Smooth muscle cell of the brain vasculature (primary cell): ENCODE measurements at regions not wholly inside any gene's neighbourhood (a gene's known extent, or its start where the extent isn't known, plus 50 kb on each side); places are given as distances from the start of the nearest gene placed in this dataset.

Experiments used
- DNase-seq: peaks from one replicate; pipeline ENCODE4 v3.0.0-alpha.2; 2012; ENCODE audit warnings: low read depth, low spot score

DNA sequence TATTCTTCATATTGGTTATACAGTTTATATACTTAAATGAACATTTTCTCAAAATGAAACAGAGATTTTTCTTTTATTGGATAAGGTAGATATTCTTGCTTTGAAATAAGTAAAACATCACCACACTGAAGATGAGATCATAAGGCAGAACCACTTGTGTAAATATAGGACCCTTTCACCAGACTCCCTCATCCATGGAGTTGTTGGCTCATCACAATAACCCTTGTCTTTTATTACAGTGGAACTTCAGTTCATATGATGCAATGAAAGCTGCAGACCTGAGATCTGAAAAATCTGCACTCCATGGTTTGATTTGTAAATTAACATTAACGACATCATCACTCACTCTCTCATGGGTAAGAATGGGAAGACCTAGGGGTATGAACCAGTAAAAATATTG, 51.9 kb upstream of the DBX2 start:
- DNase-seq: no peak

DNA sequence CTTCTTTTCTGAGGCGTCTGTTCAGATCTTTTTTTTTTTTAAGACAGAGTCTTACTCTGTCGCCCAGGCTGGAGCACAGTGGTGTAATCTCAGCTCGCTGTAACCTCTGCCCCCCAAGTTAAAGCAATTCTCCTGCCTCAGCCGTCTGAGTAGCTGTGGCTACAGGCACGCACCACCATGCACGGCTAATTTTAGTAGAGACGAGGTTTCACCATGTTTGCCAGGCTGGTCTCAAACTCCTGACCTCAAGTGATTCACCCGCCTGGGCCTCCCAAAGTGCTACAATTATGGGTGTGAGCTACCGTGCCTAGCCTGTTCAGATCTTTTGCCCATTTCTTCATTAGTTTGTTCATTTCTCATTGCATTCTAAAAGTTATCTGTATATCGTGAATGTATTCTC, 55.1 kb upstream of the DBX2 start:
- DNase-seq: no peak

DNA sequence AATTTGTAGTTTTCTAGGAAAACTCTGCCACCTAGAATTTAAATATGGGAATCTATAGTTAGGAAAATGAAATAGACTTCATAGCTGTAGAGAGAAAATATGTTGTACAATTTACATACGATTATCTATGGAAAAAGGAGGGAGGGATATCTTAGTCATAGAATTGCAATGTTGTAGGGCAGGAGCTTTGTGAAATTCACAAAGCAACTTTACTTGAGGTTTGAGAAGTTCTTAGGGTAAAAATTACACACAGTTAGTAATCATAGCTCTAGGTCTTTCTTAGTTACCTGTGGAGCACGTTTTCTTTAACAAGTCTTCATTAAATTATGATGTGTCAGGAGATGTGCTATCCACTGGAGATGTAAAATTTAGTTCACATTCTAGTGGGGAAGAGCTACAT, 61.4 kb upstream of the DBX2 start:
- DNase-seq: no peak

DNA sequence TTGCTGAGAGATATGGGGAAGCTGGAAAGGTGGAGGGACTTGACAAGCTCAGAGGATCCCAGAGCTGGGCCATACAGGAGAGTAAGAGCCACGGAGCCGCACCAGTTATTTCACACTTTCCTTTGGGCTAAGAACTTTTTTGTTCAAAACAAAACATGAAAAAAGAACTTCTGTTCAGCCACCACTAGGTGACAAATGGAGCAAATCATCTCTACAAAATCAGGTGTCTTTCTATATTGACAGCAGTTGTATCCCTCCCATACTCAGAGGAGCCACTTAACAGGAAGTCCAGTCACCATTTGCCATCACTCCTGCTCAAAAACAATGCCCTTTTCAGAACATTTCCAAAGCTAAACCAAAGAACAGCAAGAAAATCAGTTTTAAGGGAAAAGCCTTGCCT, 70.3 kb upstream of the DBX2 start:
- no peak for DNase-seq

DNA sequence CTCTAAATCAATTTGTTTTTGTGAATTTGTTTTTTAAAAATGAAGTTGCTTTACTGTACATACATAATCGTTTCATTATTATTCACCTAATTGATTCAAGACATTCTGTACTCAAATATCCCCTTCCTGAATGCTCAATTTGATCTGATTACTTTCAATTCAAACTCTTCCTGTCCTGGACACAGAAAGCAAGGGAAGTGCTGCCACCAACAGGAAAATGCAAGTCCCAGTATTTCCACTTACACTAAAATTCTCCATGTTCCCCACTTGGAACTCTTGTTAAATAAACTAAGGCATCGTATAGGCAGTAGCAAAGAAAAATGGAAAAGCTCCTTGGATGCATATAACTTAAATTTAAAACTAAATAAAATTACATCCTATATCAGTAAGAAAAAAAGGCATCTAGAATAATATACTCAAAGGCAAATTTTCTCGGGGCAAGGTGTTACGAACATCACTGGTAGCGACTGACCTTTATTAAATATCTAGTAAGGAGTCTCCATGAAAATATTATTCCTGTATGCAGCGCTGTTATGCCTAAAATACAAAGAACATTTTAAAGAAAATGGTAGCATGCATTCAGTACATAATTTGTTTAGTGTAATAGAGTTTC, 72.0 kb upstream of the DBX2 start:
- peak; percentile 9 for DNase-seq

DNA sequence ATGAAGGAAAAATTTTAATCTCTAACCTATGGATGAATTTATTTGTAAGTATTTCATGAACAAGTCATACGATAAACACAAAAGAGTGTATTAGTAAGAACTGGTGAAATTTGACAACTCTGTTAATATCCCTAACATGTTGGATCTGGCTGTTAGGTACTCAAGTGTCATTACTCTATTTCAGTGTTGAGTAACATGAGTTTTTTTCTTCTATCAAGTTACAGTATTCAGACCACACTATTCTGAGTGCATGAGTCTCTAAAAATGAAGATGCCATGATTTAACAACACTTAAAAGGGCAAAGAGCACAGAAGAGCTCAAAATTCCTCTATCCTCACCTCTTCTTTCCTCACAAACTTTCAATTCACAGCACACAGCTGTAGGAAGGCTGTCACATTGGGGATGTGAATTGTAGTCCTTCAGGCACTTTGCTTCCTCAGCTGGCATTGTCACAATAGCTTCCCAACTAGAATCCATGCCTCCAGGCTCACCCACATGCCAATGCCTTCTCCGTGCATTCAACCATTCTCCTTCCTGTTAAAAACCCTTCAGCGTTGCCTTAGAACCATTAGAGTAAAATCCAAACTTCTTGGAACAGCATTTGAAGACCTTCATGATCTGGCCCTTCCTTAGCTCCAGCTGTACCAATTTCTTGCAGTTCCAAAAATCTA, 73.7 kb upstream of the DBX2 start:
- DNase-seq: no peak

DNA sequence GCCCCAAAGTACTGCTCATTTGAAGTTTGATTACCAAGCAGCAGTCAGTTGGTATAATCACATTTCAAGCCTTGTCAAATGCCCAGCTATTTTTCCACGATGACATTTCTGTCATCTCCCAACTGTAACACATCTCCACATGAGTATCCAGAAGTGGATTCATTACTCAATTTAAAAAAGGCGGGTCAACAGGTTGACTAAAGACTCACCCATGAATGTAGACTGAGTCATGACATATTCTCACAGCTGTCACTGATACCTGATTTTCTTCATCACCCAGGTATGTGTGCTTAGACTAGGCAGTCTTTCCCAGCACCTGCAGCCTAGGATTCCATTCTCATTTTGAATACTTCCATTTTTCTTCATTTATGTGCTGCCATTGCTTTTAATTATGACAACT, 75.1 kb upstream of the DBX2 start:
- no peak for DNase-seq

DNA sequence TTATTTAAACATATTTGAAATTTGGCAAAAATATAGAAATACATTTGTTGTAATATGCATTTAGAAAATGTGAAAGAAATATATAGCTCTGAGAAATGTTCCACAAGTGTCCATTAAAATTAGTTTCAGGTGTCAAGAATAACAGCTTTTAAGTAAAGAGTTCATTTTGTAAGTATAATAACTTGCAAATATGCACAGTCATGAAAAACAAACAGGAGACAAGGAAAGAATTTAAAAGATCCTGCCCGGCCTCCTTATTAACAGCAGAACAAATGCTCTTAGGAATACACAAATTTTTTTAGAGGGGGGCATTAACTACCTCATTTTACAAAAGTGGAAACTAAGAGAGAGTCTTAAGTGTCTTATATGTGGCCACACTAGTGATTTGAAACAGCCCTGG, 77.7 kb upstream of the DBX2 start:
- DNase-seq: no peak

DNA sequence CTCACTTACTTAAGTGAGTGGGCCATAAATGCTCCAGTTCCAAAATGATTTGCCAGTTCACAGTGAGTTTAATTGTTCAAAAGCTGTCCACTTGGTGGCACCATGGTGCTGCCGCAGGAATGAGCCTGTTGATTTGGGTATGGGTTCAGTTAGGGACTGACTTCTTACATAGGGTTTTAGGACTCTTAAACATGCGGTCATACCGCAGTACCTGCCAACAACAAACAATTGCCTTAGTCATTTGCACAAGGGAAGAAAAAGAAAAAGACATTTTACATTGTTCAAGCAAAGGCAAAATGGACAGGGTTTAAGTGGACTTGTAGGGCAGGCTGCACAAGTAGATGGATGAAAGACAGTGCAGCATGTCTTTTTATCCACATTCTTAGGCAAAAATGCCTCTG, 80.0 kb upstream of the DBX2 start:
- DNase-seq: peak; percentile 4

DNA sequence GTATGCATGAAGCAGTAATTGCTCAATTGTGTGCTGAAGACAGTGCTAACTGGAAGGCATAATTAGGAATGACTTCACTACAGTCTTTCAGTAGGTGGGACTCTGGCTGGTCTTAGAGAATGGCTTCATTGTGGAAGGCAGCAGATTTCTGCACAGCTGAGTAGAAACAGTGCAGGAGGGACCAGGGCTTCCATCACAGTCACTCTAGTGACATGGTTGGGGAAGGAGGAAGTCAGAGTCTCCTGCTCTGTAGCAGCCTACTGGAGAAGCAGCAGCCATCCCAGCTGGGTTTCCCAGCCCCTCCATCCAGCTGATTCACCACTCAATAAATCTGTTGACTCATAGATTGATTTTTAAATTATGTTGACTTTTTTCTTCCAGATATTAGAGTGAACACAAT, 80.6 kb upstream of the DBX2 start:
- DNase-seq: no peak

DNA sequence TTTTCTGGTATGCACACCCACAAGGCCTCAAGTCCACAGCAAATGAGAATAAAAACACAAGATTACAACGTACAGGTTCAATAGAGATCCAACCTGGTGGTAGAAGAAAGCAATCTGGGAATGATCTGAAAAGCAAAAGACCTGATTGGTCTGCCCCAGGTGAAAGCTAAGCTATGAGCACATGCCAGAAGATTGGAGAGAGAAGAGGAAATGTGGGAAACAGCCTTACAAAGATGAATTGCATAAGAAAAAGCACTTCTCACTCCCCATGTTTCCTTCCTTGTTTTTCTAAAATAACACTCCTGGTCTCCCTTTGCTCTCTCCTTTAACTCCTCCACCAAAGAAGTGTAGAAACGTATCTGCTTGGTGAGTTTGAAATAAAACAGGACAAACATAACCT, 77.3 kb upstream of the ANO6 start:
- DNase-seq: no peak

DNA sequence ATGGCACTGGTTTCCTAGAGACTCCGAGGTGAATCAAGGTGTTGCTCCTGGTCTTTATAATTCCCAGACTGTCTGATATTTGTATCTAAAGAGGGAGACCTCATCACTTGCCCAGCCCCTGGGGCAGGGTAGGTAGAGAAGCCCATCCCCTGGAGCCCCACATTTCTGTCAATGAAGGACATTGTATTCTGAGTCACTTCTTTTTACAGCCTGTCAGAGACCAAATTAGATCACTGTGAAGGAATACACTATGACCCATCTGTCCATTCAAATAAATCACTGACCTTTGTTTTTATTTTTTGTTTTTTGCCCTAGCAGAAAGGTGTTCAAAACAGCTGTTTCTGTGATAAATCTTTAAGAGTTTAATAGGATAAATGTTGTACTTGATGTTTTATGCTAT, 67.9 kb upstream of the ANO6 start:
- DNase-seq: no peak

DNA sequence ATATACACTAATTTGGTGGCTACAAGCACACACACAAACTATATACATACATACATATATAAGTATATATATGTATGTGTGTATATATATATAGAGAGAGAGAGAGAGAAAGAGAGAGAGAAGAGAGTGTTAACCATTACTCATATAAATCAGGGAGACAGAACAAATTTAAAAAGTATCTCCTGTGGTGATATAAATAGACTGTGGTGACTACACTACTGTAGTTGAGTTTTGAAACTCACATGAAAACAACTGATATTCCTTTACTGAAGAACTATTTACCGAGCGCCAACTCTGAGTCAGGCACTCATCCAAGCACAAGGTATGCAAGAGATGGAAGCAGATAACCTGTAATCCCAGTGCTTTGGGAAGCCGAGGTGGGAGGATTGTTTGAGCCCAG, 67.3 kb upstream of the ANO6 start:
- no peak for DNase-seq

DNA sequence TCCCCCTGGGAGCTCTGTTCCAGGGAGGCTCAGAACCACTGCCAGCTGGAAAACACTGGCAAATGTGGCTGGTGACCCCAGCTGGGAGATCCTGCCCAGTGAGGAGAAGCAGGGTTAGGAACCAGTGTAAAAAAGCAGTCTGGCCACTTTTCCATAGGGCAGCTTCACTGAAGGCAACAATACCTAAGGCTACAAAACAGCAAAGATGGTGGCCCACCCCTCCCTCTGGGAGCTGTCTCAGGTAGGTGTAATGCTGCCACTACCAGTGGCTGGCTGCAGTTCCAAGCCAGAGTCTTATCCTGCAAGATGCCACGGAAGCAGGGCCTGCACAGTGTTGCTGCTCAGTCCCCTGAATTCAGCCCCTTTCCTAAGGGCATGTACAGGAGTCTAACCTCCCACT, 50.6 kb upstream of the ANO6 start:
- no peak for DNase-seq

DNA sequence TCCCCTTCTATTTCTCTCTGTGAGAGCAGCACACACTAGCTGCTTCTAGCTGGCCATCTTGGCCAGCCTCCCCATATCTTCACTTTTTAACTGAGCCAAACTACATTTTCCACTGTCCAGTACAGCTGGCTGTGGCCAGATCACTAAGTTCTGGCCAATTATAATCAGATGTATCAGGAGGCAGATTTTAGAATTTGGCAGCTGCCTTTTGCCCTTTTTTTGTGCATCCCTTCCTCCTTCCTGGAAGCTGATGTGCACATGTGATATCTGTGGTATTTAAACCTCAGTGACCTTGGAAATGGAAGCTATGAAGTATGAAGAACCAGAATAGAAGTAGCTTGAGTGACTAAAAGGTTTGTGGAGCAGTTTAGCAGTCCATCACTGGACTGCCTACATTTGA, 49.8 kb upstream of the ANO6 start:
- no peak for DNase-seq
